ENCODE measurements at regions not wholly inside any gene's neighbourhood (a gene's known extent, or its start where the extent isn't known, plus 50 kb on each side); places are given as distances from the start of the nearest gene placed in this dataset.

DNA sequence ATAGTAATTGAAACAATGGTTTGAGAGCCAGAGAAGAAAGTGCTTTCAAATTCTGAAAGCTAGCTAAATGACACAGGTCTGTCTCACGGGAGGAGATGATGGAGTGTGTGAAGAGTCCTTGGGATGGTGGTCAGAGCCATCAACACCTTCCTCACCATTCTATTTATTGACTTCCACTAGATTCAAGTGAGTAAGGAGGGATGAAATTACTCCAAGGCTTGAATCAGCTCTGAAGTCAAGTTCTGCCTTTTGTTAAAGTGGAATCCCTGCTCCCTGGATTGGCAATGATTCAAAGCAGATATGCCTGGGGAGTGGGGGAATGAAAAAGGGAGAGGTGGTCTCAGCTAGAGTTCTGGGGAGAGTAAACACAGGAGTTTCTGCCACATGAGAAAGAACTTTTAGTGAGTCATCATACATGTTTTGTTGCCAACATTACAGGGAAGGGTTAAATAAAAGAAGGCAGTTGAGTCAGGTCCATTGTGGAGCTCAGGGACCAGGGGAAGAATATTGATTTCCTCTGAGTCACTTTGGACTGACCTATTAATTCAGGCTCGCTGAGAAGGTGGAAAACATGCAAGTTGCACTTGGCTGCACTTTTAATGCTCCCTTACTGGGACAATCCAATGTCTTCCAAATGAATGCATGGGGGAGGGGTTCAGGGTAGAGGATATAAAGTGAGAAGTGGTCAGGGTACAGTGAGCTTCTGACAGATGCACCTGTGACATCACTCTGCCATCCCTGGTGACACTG, 142.7 kb downstream of the TBX5 start:
- H3K36me3 ChIP-seq (replicated peaks in 1 of 2; ENCODE audit: insufficient read depth in 1 of 2, low read depth in 2 of 2) = no peaks in the 10 kb centered on the region
- ATAC-seq = no peak
- DNase-seq = no peak
- WGBS, 2 donors = 14 to 25% methylated on average over 2 of the region's 2 CpGs
- no peaks in the 10 kb centered on the region for H3K27me3 ChIP-seq
- intact Hi-C loops (cut with DNase I) = no loop called here
- no peak overlapping the region for H3K4me3 ChIP-seq
- H3K4me1 ChIP-seq = no peaks in the 10 kb centered on the region
- H3K9me3 ChIP-seq = no peaks in the 10 kb centered on the region
- no peak for TF ChIP-seq POLR2A (IDR thresholded peaks at IDR 0.05)
- TF ChIP-seq, protein P1, sequence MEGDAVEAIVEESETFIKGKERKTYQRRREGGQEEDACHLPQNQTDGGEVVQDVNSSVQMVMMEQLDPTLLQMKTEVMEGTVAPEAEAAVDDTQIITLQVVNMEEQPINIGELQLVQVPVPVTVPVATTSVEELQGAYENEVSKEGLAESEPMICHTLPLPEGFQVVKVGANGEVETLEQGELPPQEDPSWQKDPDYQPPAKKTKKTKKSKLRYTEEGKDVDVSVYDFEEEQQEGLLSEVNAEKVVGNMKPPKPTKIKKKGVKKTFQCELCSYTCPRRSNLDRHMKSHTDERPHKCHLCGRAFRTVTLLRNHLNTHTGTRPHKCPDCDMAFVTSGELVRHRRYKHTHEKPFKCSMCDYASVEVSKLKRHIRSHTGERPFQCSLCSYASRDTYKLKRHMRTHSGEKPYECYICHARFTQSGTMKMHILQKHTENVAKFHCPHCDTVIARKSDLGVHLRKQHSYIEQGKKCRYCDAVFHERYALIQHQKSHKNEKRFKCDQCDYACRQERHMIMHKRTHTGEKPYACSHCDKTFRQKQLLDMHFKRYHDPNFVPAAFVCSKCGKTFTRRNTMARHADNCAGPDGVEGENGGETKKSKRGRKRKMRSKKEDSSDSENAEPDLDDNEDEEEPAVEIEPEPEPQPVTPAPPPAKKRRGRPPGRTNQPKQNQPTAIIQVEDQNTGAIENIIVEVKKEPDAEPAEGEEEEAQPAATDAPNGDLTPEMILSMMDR (IDR thresholded peaks at IDR 0.05) = no peak
- H3K27ac ChIP-seq = no peak overlapping the region

DNA sequence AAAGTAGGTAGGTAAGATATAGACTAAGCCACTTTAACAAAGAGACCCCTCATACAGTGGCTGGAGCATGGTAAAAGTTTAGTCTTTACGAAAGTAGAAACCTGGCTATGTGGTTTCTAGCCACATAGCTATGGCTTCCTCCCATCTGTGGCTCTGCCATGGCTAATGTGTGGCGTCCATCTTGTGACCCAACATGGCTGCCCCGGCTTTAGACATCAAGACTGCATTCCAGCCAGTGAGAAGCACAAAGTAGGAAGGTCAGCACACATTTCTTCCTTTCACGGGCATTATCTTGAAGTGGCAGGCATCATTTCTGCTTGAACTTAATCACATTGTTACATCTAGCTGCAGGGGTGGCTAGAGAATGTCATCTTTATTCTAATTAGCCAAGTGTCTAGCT, 148.3 kb downstream of the TBX5 start:
- Histone ChIP-seq H3K36me3 (replicated peaks in 1 of 2; ENCODE audit: insufficient read depth in 1 of 2, low read depth in 2 of 2) (no peaks in the 10 kb centered on the region), H3K4me3 (no peak overlapping the region), H3K4me1 (no peaks in the 10 kb centered on the region), H3K27me3 (peaks cover 0 to 3% of the 10 kb centered on the region in 2 donors), H3K9me3 (no peaks in the 10 kb centered on the region), H3K27ac (no peak overlapping the region)
- TF ChIP-seq POLR2A (IDR thresholded peaks at IDR 0.05) = no peak
- TF ChIP-seq, protein P1 (IDR thresholded peaks at IDR 0.05) = no peak
- DNase-seq (no peak), ATAC-seq (no peak)
- 67 to 77% methylated on average over 4 of the region's 4 CpGs for WGBS, 2 donors
- intact Hi-C loops (cut with DNase I) = no loop called here

DNA sequence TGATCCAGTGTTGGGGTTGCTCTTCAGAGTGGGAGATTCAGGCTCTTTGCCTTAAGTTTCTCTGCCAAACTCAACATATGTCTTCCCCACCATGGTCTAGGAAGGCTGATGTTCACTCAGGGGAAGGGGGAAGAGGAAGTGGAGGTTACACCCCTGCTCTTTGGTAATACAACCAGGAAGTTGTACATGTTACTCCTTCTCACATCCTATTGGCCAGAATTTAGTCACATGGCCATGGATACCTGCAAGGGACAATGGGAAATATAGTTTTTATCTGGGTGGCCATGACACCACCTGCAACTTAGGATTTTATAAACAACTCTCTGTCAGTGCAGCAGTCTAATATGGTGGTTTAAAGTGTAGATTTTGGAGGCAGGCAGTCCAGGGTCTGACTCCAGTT, 150.9 kb downstream of the TBX5 start:
- TF ChIP-seq, protein P1 (IDR thresholded peaks at IDR 0.05) = no peak
- TF ChIP-seq POLR2A (IDR thresholded peaks at IDR 0.05) = no peak
- no peaks in the 10 kb centered on the region for H3K4me1 ChIP-seq
- ATAC-seq (no peak), DNase-seq (no peak)
- H3K27me3 ChIP-seq = peaks cover 0 to 3% of the 10 kb centered on the region in 2 donors
- no peaks in the 10 kb centered on the region for H3K9me3 ChIP-seq
- intact Hi-C loops (cut with DNase I) = no loop called here
- H3K27ac ChIP-seq = no peak overlapping the region
- no peak overlapping the region for H3K4me3 ChIP-seq
- H3K36me3 ChIP-seq (replicated peaks in 1 of 2; ENCODE audit: insufficient read depth in 1 of 2, low read depth in 2 of 2) = no peaks in the 10 kb centered on the region

DNA sequence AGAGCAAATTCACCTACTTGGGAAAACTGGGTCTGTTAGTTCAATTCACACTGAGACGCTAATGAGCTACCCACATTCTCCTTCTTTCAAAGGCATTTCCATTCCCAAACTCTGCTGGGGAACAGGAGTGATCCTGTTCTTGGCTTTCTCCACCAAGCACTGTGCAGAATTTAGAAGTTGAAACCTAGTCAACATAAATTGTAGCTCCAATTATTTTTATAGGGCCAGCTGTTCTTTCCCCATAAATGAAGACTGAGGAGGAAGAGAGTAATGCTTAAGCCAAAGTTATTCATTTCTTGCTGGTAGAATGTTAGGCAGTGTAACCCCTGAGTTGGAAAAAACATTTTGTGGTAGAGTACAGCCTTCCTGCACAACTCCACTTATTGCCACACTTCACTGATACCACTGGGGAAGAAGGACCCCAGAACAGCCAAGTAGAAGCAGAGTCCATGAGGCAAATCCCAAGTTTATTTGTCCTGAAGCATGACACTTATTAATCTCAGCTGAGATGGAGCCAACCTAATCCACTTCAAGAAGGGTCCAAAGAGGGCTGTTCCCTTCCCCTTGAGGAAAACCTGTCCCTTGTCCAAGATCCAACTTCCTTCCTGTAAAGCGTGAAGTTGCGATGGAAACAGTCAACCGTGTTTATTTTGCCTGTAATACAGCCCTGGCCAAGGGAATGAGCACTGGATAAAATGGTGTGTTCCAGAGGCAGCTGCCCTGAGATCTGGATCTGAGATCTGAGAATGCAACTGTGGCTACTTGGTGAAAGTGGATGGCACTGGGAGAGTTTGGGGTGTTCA, 151.8 kb downstream of the TBX5 start:
- TF ChIP-seq, protein P1 (IDR thresholded peaks at IDR 0.05) = no peak
- no peak for TF ChIP-seq POLR2A (IDR thresholded peaks at IDR 0.05)
- H3K27me3 ChIP-seq = peaks cover 0 to 3% of the 10 kb centered on the region in 2 donors
- no peaks in the 10 kb centered on the region for H3K9me3 ChIP-seq
- H3K4me3 ChIP-seq = no peak overlapping the region
- no peak overlapping the region for H3K27ac ChIP-seq
- H3K4me1 ChIP-seq = no peaks in the 10 kb centered on the region
- DNase-seq (no peak), ATAC-seq (no peak)
- no peaks in the 10 kb centered on the region for H3K36me3 ChIP-seq (replicated peaks in 1 of 2; ENCODE audit: insufficient read depth in 1 of 2, low read depth in 2 of 2)
- WGBS, 2 donors = 66 to 82% methylated on average over 4 of the region's 4 CpGs
- intact Hi-C loops (cut with DNase I) = no loop called here

Data from body of pancreas (tissue), 4 donors.